PC-3 (cell line): ENCODE measurements at regions not wholly inside any gene's neighbourhood (a gene's known extent, or its start where the extent isn't known, plus 50 kb on each side); places are given as distances from the start of the nearest gene placed in this dataset.

Experiments used
- ATAC-seq: fragments of 200-7000 bp; cut with Tn5 transposase; 2 replicates; pipeline ENCODE4 v1.9.1; 2020; ENCODE audit warnings: mild to moderate bottlenecking, moderate library complexity
- BruUV-seq: library from RNA; stranded (reverse); fragments of 400-500 nt; replicated peaks from 2 replicates; lab custom pipeline; 2021; lab: Mats Ljungman, UMichigan
- CTCF ChIA-PET: fragments of 300-600 bp; sonication (Branson Sonifier 250); formaldehyde crosslinking; loops from one replicate; lab custom pipeline; 2022; ENCODE audit warnings: antibody characterized with exemption; lab: Charles Lee
- POLR2A ChIA-PET: fragments of 300-600 bp; sonication (Branson Sonifier 250); formaldehyde crosslinking; loops from one replicate; lab custom pipeline; 2022; ENCODE audit warnings: antibody characterized with exemption; ENCODE audit not compliant: unreplicated experiment; lab: Charles Lee
- DNase-seq: peaks from one replicate; pipeline ENCODE4 v3.0.0-alpha.2; 2015
- H2AFZ ChIP-seq: fragments of 300-600 bp; sonication (generic); 2 replicates; pipeline ENCODE4 v1.6.0; 2016; ENCODE audit warnings: antibody characterized with exemption, low read length
- H3F3A ChIP-seq: fragments of 300-600 bp; sonication (generic); one replicate; pipeline ENCODE4 v1.6.0; 2017; ENCODE audit warnings: antibody characterized with exemption, low read length, control low read depth, mild to moderate bottlenecking; ENCODE audit not compliant: unreplicated experiment
- H3K27ac ChIP-seq: fragments of 300-600 bp; sonication (generic); 2 replicates; pipeline ENCODE4 v1.5.1; 2016; ENCODE audit warnings: mild to moderate bottlenecking, low read length
- H3K27me3 ChIP-seq: fragments of 300-600 bp; sonication (generic); 2 replicates; pipeline ENCODE4 v1.6.1; 2016; ENCODE audit warnings: low read length, mixed read lengths
- H3K36me3 ChIP-seq: fragments of 300-600 bp; sonication (generic); 2 replicates; pipeline ENCODE4 v1.6.1; 2016; ENCODE audit warnings: low read depth, mixed run types, low read length, mixed read lengths
- H3K4me1 ChIP-seq: fragments of 300-600 bp; sonication (generic); 2 replicates; pipeline ENCODE4 v1.5.1; 2016; ENCODE audit warnings: low read length; ENCODE audit not compliant: insufficient read depth
- H3K4me2 ChIP-seq: fragments of 300-600 bp; sonication (generic); 2 replicates; pipeline ENCODE4 v1.6.0; 2016; ENCODE audit warnings: low read length
- H3K4me3 ChIP-seq: fragments of 300-600 bp; sonication (generic); 2 replicates; pipeline ENCODE4 v1.5.1; 2016; ENCODE audit warnings: mild to moderate bottlenecking, low read length, mixed read lengths
- H3K79me2 ChIP-seq: fragments of 300-600 bp; sonication (generic); 2 replicates; pipeline ENCODE4 v1.6.1; 2017; ENCODE audit warnings: low read length, mixed read lengths
- H3K9ac ChIP-seq: fragments of 300-600 bp; sonication (generic); 2 replicates; pipeline ENCODE4 v1.6.0; 2016; ENCODE audit warnings: mild to moderate bottlenecking, low read length
- H3K9me2 ChIP-seq: fragments of 300-600 bp; sonication (generic); replicated peaks from 2 replicates; pipeline ENCODE4 v1.6.1; 2016; ENCODE audit warnings: mixed run types, low read length, mixed read lengths
- H3K9me3 ChIP-seq: fragments of 300-600 bp; sonication (generic); 2 replicates; pipeline ENCODE4 v1.6.1; 2016; ENCODE audit warnings: low read length, mixed read lengths
- H4K20me1 ChIP-seq: fragments of 300-600 bp; sonication (generic); 2 replicates; pipeline ENCODE4 v1.6.1; 2016; ENCODE audit warnings: low read length, mixed read lengths
- CTCF ChIP-seq: fragments of 300-600 bp; sonication (generic); conservative IDR thresholded peaks from 2 replicates; pipeline ENCODE4 v1.5.1; 2017; ENCODE audit warnings: antibody characterized with exemption, low read depth, mild to moderate bottlenecking, low read length
- EZH2 ChIP-seq: fragments of 300-600 bp; sonication (generic); IDR thresholded peaks from one replicate; pipeline ENCODE4 v1.6.1; 2017; ENCODE audit warnings: antibody characterized with exemption, mild to moderate bottlenecking, low read length; ENCODE audit not compliant: unreplicated experiment
- EZH2phosphoT487 ChIP-seq: fragments of 300-600 bp; sonication (generic); IDR thresholded peaks from 2 replicates; pipeline ENCODE4 v1.6.1; 2018; ENCODE audit warnings: mild to moderate bottlenecking, antibody characterized with exemption, low read length, borderline replicate concordance
- intact Hi-C: fragments of 100-400 bp; cut with micrococcal nuclease; formaldehyde crosslinking; loops from 2 replicates; pipeline ENCODE4 v1.9.0; 2023

- Histone ChIP-seq H3K4me1 (peaks cover 30% of the 10 kb centered on the region), H3K36me3 (no peaks in the 10 kb centered on the region), H4K20me1 (no peaks in the 10 kb centered on the region), H3K27ac (peak overlapping the region; percentile 70), H3F3A (no peaks in the 10 kb centered on the region), H3K9me2 (no peaks in the 10 kb centered on the region), H2AFZ (peak overlapping the region; percentile 2; the same call in 1 of the 2 replicates), H3K4me2 (peak overlapping the region; percentile 65), H3K79me2 (no peaks in the 10 kb centered on the region), H3K27me3 (no peaks in the 10 kb centered on the region), H3K4me3 (no peak overlapping the region), H3K9ac (no peak overlapping the region), H3K9me3 (no peaks in the 10 kb centered on the region)
- DNase-seq (peak; percentile 81), ATAC-seq (peak; percentile 88)
- BruUV-seq, result no TSS peak
- ChIA-PET CTCF (no interaction called here), POLR2A (interaction anchor here (0.6 kb wide), 1 partner anchor 55 kb away, joined by 6 read pairs; no protein-coding TSS in a partner anchor)
- intact Hi-C loops, result loop anchor here (10.0 kb wide), 1 partner anchor 187 kb away; no protein-coding TSS in a partner anchor
- TF ChIP-seq CTCF, result no peak
- TF ChIP-seq EZH2, result no peak
- TF ChIP-seq EZH2phosphoT487, result no peak
These were observed 452.0 kb upstream of the CCDC179 start for GRCh38 chr11:23311986-23312940.

GRCh38 chr11:23313001-23313400, 452.7 kb upstream of the CCDC179 start:
- Histone ChIP-seq H3K4me2 (peak overlapping the region; percentile 65; the same call in 1 of the 2 replicates), H2AFZ (0 out of 2 replicates have a peak overlapping the region, but pooled peaks have one; percentile 41)
- TF ChIP-seq CTCF (no peak), EZH2phosphoT487 (no peak), EZH2 (no peak)

More at GRCh38 chr11:23313001-23313400, 452.7 kb upstream of the CCDC179 start:
- no peaks in the 10 kb centered on the region for H3K27me3 ChIP-seq
- no peaks in the 10 kb centered on the region for H3K9me3 ChIP-seq
- no peaks in the 10 kb centered on the region for H3K36me3 ChIP-seq
- ATAC-seq (no peak), DNase-seq (no peak)
- H4K20me1 ChIP-seq, result no peaks in the 10 kb centered on the region
- H3K9me2 ChIP-seq, result no peaks in the 10 kb centered on the region
- no peak overlapping the region for H3K4me3 ChIP-seq
- H3K79me2 ChIP-seq, result no peaks in the 10 kb centered on the region
- intact Hi-C loops, result loop anchor here (10.0 kb wide), 1 partner anchor 188 kb away; no protein-coding TSS in a partner anchor
- H3K9ac ChIP-seq, result no peak overlapping the region
- BruUV-seq, result no TSS peak
- H3F3A ChIP-seq, result no peaks in the 10 kb centered on the region
- POLR2A ChIA-PET, result no interaction called here
- CTCF ChIA-PET, result no interaction called here
- peak overlapping the region; percentile 70; the same call in 1 of the 2 replicates for H3K27ac ChIP-seq
- peaks cover 35% of the 10 kb centered on the region for H3K4me1 ChIP-seq
